ENCODE measurements at regions not wholly inside any gene's neighbourhood (a gene's known extent, or its start where the extent isn't known, plus 50 kb on each side); places are given as distances from the start of the nearest gene placed in this dataset.

GRCh38 chr18:59823596-59824195, 76.1 kb upstream of the PMAIP1 start:
- TF ChIP-seq CTCF (IDR thresholded peaks at IDR 0.05) = peak; percentile 38 to 84 (median 68)
- TF ChIP-seq POLR2A (IDR thresholded peaks at IDR 0.05) = no peak
- TF ChIP-seq POLR2AphosphoS5 (IDR thresholded peaks at IDR 0.05) = no peak
